ENCODE measurements at regions not wholly inside any gene's neighbourhood (a gene's known extent, or its start where the extent isn't known, plus 50 kb on each side); places are given as distances from the start of the nearest gene placed in this dataset.

DNA sequence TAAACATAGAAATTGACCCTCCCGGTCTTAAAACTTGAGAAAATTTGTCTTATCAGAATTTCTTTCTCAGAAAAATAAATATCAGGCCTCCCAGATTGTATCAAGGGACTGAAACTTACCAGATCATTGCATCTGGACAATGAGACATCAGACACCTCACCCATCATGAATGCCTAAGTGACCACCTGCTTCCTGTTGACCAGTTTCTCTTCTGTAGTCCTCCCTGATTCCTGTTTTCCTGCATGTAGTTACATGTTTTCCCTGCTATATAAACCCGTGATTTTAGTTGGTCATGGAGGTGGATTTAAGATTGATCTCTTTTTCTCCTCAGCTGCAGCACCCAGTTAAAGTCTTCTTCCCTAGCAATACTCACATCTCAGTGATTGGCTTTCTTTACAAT is 548.1 kb downstream of the PPP4R3C start:
- TF ChIP-seq, protein P1, sequence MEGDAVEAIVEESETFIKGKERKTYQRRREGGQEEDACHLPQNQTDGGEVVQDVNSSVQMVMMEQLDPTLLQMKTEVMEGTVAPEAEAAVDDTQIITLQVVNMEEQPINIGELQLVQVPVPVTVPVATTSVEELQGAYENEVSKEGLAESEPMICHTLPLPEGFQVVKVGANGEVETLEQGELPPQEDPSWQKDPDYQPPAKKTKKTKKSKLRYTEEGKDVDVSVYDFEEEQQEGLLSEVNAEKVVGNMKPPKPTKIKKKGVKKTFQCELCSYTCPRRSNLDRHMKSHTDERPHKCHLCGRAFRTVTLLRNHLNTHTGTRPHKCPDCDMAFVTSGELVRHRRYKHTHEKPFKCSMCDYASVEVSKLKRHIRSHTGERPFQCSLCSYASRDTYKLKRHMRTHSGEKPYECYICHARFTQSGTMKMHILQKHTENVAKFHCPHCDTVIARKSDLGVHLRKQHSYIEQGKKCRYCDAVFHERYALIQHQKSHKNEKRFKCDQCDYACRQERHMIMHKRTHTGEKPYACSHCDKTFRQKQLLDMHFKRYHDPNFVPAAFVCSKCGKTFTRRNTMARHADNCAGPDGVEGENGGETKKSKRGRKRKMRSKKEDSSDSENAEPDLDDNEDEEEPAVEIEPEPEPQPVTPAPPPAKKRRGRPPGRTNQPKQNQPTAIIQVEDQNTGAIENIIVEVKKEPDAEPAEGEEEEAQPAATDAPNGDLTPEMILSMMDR (IDR thresholded peaks at IDR 0.05) = no peak
- TF ChIP-seq EZH2 (IDR thresholded peaks at IDR 0.05; ENCODE audit: borderline replicate concordance, insufficient read depth, low read depth, low read length, poor library complexity, severe bottlenecking) = no peak
